ENCODE measurements at regions not wholly inside any gene's neighbourhood (a gene's known extent, or its start where the extent isn't known, plus 50 kb on each side); places are given as distances from the start of the nearest gene placed in this dataset.

DNA sequence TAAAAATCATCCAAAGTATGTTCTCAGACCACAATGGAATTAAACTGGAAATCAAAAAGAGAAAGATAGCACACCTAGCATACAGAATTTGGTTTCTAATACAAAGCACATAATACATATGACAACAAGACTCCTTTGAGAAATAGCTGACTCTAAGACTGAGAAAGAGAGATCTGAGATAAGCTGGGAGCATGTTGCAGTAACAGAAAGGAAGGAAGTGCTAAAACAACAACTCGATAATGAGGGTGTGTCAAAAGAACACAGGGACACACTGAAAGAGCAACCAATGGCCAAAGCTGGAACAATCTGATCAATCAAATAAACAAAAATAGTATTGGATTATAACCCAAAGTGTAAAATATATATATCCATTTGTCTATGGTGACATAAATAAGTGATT is 586.6 kb downstream of the C4orf33 start:
- TF ChIP-seq, protein P1, sequence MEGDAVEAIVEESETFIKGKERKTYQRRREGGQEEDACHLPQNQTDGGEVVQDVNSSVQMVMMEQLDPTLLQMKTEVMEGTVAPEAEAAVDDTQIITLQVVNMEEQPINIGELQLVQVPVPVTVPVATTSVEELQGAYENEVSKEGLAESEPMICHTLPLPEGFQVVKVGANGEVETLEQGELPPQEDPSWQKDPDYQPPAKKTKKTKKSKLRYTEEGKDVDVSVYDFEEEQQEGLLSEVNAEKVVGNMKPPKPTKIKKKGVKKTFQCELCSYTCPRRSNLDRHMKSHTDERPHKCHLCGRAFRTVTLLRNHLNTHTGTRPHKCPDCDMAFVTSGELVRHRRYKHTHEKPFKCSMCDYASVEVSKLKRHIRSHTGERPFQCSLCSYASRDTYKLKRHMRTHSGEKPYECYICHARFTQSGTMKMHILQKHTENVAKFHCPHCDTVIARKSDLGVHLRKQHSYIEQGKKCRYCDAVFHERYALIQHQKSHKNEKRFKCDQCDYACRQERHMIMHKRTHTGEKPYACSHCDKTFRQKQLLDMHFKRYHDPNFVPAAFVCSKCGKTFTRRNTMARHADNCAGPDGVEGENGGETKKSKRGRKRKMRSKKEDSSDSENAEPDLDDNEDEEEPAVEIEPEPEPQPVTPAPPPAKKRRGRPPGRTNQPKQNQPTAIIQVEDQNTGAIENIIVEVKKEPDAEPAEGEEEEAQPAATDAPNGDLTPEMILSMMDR (IDR thresholded peaks at IDR 0.05): no peak
- no peak for TF ChIP-seq ZFX (IDR thresholded peaks at IDR 0.05; ENCODE audit: borderline replicate concordance)
